GM12878 (cell line): ENCODE measurements at regions not wholly inside any gene's neighbourhood (a gene's known extent, or its start where the extent isn't known, plus 50 kb on each side); places are given as distances from the start of the nearest gene placed in this dataset.
A peak's percentile ranks its signal among the peaks of the same experiment; 100 is the strongest.
"Not testable (repeated sequence)": the region's sequence is repeated elsewhere in the genome, so short reads cannot be mapped to it uniquely, and the experiment has no call there.

Experiments used
- ATAC-seq: fragments of 200-7000 bp; cut with Tn5 transposase; 3 replicates; pipeline ENCODE4 v1.9.1; 2020; ENCODE audit warnings: mild to moderate bottlenecking, moderate library complexity
- BruUV-seq: library from RNA; stranded (reverse); fragments of 400-500 nt; replicated peaks from 2 replicates; lab custom pipeline; 2021; lab: Mats Ljungman, UMichigan
- CTCF ChIA-PET: fragments of 300-600 bp; sonication (Branson Sonifier 250); formaldehyde crosslinking; extraction: SDS; loops from one replicate; lab custom pipeline; 2021; ENCODE audit warnings: inconsistent platforms; lab: Yijun Ruan, JAX
- POLR2A ChIA-PET: fragments of 350-600 bp; formaldehyde crosslinking; extraction: SDS; loops from one replicate; lab custom pipeline; 2021; ENCODE audit warnings: inconsistent platforms; lab: Charles Lee
- RAD21 ChIA-PET: fragments of 300-600 bp; sonication (Branson Sonifier 250); formaldehyde crosslinking; loops from one replicate; lab custom pipeline; 2023; ENCODE audit warnings: antibody characterized with exemption; ENCODE audit not compliant: unreplicated experiment; lab: Charles Lee
- SMC1A ChIA-PET: fragments of 300-600 bp; sonication (Branson Sonifier 250); formaldehyde crosslinking; loops from one replicate; lab custom pipeline; 2023; ENCODE audit not compliant: unreplicated experiment, uncharacterized antibody; lab: Charles Lee
- DNase-seq: peaks from one replicate; pipeline ENCODE4 v3.0.0-alpha.2; 2011; ENCODE audit warnings: low read depth, low spot score
- FAIRE-seq: peaks from 3 replicates; lab custom pipeline; 2011; peaks lifted over from hg19 to GRCh38; lab: Jason Lieb, UNC
- H2AFZ ChIP-seq: 2 replicates; pipeline ENCODE4 v1.6.0; 2011; ENCODE audit warnings: low read depth, low read length, control low read depth; ENCODE audit not compliant: control insufficient read depth
- H3K27ac ChIP-seq: 2 replicates; pipeline ENCODE4 v1.5.1; 2011; ENCODE audit warnings: control low read depth; ENCODE audit not compliant: control insufficient read depth, insufficient read depth
- H3K27me3 ChIP-seq, 2 experiments: replicated peaks in 1 of 2; 2 replicates each; pipeline versions ENCODE4 v1.6.0 to v1.6.1; 2011; ENCODE audit warnings: low read length in 1 of 2; ENCODE audit not compliant: control insufficient read depth in 2 of 2, insufficient read depth in 2 of 2
- H3K36me3 ChIP-seq, 2 experiments: 2 replicates each; pipeline ENCODE4 v1.5.1; 2011; ENCODE audit warnings: low read length in 1 of 2; ENCODE audit not compliant: control insufficient read depth in 2 of 2, insufficient read depth in 2 of 2
- H3K4me1 ChIP-seq: 2 replicates; pipeline ENCODE4 v1.6.1; 2011; ENCODE audit warnings: mild to moderate bottlenecking, low read length, moderate library complexity, mixed read lengths; ENCODE audit not compliant: control insufficient read depth, insufficient read depth
- H3K4me2 ChIP-seq: 2 replicates; pipeline ENCODE4 v1.6.0; 2011; ENCODE audit warnings: control low read depth; ENCODE audit not compliant: control insufficient read depth, insufficient read depth
- H3K4me3 ChIP-seq: fragments of 200-600 bp; sonication (generic); 2 replicates; pipeline ENCODE4 v1.5.1; 2016
- H3K79me2 ChIP-seq: 2 replicates; pipeline ENCODE4 v1.6.0; 2011; ENCODE audit warnings: low read length; ENCODE audit not compliant: control insufficient read depth, insufficient read depth
- H3K9ac ChIP-seq: 2 replicates; pipeline ENCODE4 v1.8.0; 2011; ENCODE audit warnings: low read length, control low read depth, mixed read lengths; ENCODE audit not compliant: control insufficient read depth, insufficient read depth
- H3K9me3 ChIP-seq: replicated peaks from 3 replicates; pipeline ENCODE4 v1.5.1; 2011; ENCODE audit warnings: mild to moderate bottlenecking, low read length; ENCODE audit not compliant: control insufficient read depth, insufficient read depth
- H4K20me1 ChIP-seq: 2 replicates; pipeline ENCODE4 v1.6.0; 2011; ENCODE audit not compliant: control insufficient read depth, insufficient read depth
- ATF3 ChIP-seq: IDR thresholded peaks from 2 replicates; pipeline ENCODE4 v1.6.1; 2011; ENCODE audit warnings: low read depth, mild to moderate bottlenecking, low read length, moderate library complexity, borderline replicate concordance; ENCODE audit errors: extremely low read depth
- BACH1 ChIP-seq: fragments of 450-650 bp; IDR thresholded peaks from 2 replicates; pipeline ENCODE4 v1.6.1; 2017; ENCODE audit warnings: mild to moderate bottlenecking, borderline replicate concordance
- CEBPB ChIP-seq, 2 experiments: fragments of 150-350 bp in 1 of 2; IDR thresholded peaks; 2 replicates each; pipeline ENCODE4 v1.6.1; 2012 to 2014; ENCODE audit warnings: low read depth in 2 of 2, low read length in 2 of 2, borderline replicate concordance in 1 of 2, inconsistent platforms in 1 of 2
- EGR1 ChIP-seq, 2 experiments: IDR thresholded peaks; 1 replicate in 1 of 2; 2 replicates in 1 of 2; pipeline ENCODE4 v1.6.1; 2011 to 2012; ENCODE audit warnings: low read depth in 2 of 2, low read length in 2 of 2, borderline replicate concordance in 1 of 2, mild to moderate bottlenecking in 1 of 2, moderate library complexity in 1 of 2
- KLF5 ChIP-seq: fragments of 450-650 bp; IDR thresholded peaks from 2 replicates; pipeline ENCODE4 v1.6.1; 2014; ENCODE audit warnings: mild to moderate bottlenecking; ENCODE audit not compliant: partially characterized antibody
- NR2F1 ChIP-seq: fragments of 450-650 bp; conservative IDR thresholded peaks from 2 replicates; pipeline ENCODE4 v1.6.1; 2017; ENCODE audit warnings: mild to moderate bottlenecking
- PAX8 ChIP-seq: fragments of 450-650 bp; IDR thresholded peaks from 2 replicates; pipeline ENCODE4 v1.6.1; 2017; ENCODE audit warnings: mild to moderate bottlenecking, moderate library complexity
- TCF3 ChIP-seq: IDR thresholded peaks from 2 replicates; pipeline ENCODE4 v1.6.1; 2012; ENCODE audit warnings: low read depth, mild to moderate bottlenecking, low read length, borderline replicate concordance; ENCODE audit not compliant: insufficient read depth
- WGBS: methylation state at CpG from one replicate; pipeline ENCODE4 v1.1.6; 2016; ENCODE audit warnings: low lambda C conversion rate; ENCODE audit not compliant: insufficient replicate concordance, insufficient coverage; ENCODE audit errors: missing lambda C conversion rate; 5-methylcytosine and 5-hydroxymethylcytosine counted together
- in situ Hi-C: fragments of 300-500 bp; cut with MboI; formaldehyde crosslinking; loops from 9 replicates; pipeline ENCODE4 v1.14.3; 2018; ENCODE audit warnings: mixed read lengths
- intact Hi-C: fragments of 100-400 bp; cut with micrococcal nuclease; formaldehyde crosslinking; loops from one replicate; pipeline ENCODE4 v1.14.2; 2022; ENCODE audit not compliant: unreplicated experiment

GRCh38 chr16:5205361-5206040, 107.9 kb upstream of the EEF2KMT start:
- no peaks in the 10 kb centered on the region for H3K79me2 ChIP-seq
- WGBS: 11% methylated on average over 5 of the region's 5 CpGs
- ATAC-seq: peak; percentile 77

GRCh38 chr16:5203675-5204074, 106.1 kb upstream of the EEF2KMT start:
- H3K4me3 ChIP-seq, H3K36me3 ChIP-seq, H3K27me3 ChIP-seq, H3K27ac ChIP-seq, BruUV-seq, H3K9ac ChIP-seq, H3K4me2 ChIP-seq, H3K79me2 ChIP-seq, CTCF ChIA-PET, H4K20me1 ChIP-seq, ATAC-seq, H3K4me1 ChIP-seq, H3K9me3 ChIP-seq, FAIRE-seq, RAD21 ChIA-PET, in situ Hi-C loops, H2AFZ ChIP-seq, DNase-seq, POLR2A ChIA-PET, SMC1A ChIA-PET: not testable (repeated sequence)
- intact Hi-C loops: loop anchor here (10.0 kb wide), 1 partner anchor 109 kb away; the partner anchor contains the start of gene EEF2KMT
- 60% methylated on average over 9 of the region's 14 CpGs for WGBS

More at GRCh38 chr16:5205361-5206040, 107.9 kb upstream of the EEF2KMT start:
- Histone ChIP-seq H3K4me2 (peak overlapping the region; percentile 60), H3K9ac (no peak overlapping the region), H3K27ac (peak overlapping the region; percentile 46), H2AFZ (peak overlapping the region; percentile 36), H4K20me1 (no peaks in the 10 kb centered on the region), H3K4me1 (0 out of 2 replicates have a peak, but pooled peaks cover 9% of the 10 kb centered on the region), H3K27me3 (no peaks in the 10 kb centered on the region), H3K36me3 (no peaks in the 10 kb centered on the region), H3K9me3 (no peaks in the 10 kb centered on the region), H3K4me3 (0 out of 2 replicates have a peak overlapping the region, but pooled peaks have one; percentile 23)
- peak; percentile 24 for DNase-seq
- no peak for TF ChIP-seq TCF3
- no peak for TF ChIP-seq CEBPB (IDR thresholded peaks at IDR 0.05; ENCODE audit: borderline replicate concordance in 1 of 2, low read depth in 2 of 2, low read length in 2 of 2)
- TF ChIP-seq BACH1: no peak
- no peak for TF ChIP-seq KLF5
- no peak for TF ChIP-seq PAX8
- no peak for TF ChIP-seq NR2F1
- TF ChIP-seq ATF3: no peak
- no peak for TF ChIP-seq EGR1 (IDR thresholded peaks at IDR 0.05; ENCODE audit: borderline replicate concordance in 1 of 2, low read depth in 2 of 2, low read length in 2 of 2)
- ChIA-PET CTCF (no interaction called here), POLR2A (no interaction called here), RAD21 (interaction anchor here (0.8 kb wide), 1 partner anchor 45 kb away, joined by 3 read pairs; no protein-coding TSS in a partner anchor), SMC1A (interaction anchor here (0.9 kb wide), 1 partner anchor 83 kb away, joined by 3 read pairs; no protein-coding TSS in a partner anchor)
- in situ Hi-C loops: no loop called here
- no TSS peak for BruUV-seq
- peak; percentile 64 for FAIRE-seq
- intact Hi-C loops: loop anchor here (5.0 to 10.0 kb wide), 2 partner anchors 48 to 111 kb away; partner anchors contain the start of gene EEF2KMT
